ENCODE measurements at regions not wholly inside any gene's neighbourhood (a gene's known extent, or its start where the extent isn't known, plus 50 kb on each side); places are given as distances from the start of the nearest gene placed in this dataset.

DNA sequence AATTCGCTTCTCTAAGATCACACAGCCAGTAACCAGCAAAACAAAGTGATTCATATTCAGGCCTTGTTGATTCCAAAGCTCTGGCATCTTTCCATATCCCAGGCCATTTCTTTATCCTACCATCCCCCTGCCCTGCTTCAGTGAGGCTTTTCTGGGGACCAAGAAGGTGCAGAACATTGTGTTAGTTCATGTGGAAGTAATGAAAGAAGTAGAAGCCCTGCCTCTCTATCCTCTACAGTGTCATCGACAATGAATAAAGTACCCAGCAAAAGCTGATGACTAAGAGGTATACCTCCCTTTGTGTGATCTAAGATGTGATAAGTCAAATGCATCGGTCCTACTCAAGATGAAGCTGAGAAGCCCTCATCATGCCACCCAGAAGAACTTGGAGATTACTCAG is 383.2 kb downstream of the BCL11A start:
- CTCF ChIA-PET, result no interaction called here

DNA sequence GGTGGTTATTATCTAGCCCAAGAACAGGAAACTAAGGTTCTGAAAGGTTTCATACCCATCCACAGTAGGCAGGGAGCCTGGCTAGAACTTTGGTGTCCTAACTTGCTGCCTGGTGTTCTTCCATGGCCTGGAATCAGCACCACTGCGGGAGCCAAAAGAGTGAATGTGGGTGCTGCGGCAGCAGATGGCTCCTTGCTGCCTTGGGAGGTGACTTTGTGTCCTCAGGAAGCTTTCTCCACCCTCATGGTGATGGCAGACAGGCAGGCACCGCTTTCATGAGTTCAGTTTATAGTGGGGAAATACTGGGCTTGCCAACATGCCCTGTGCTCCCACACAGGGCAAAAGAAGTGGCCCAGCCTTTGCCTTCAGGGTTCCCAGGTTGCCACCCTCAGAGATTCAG is 385.2 kb downstream of the BCL11A start:
- no peaks in the 10 kb centered on the region for H4K20me1 ChIP-seq (ENCODE audit: insufficient read depth)
- no peak overlapping the region for H3K27ac ChIP-seq
- DNase-seq, result no peak
- TF ChIP-seq EZH2 (IDR thresholded peaks at IDR 0.05; ENCODE audit: low read depth), result no peak
- TF ChIP-seq, protein P1, sequence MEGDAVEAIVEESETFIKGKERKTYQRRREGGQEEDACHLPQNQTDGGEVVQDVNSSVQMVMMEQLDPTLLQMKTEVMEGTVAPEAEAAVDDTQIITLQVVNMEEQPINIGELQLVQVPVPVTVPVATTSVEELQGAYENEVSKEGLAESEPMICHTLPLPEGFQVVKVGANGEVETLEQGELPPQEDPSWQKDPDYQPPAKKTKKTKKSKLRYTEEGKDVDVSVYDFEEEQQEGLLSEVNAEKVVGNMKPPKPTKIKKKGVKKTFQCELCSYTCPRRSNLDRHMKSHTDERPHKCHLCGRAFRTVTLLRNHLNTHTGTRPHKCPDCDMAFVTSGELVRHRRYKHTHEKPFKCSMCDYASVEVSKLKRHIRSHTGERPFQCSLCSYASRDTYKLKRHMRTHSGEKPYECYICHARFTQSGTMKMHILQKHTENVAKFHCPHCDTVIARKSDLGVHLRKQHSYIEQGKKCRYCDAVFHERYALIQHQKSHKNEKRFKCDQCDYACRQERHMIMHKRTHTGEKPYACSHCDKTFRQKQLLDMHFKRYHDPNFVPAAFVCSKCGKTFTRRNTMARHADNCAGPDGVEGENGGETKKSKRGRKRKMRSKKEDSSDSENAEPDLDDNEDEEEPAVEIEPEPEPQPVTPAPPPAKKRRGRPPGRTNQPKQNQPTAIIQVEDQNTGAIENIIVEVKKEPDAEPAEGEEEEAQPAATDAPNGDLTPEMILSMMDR (conservative IDR thresholded peaks at IDR 0.05), result no peak
- H3K4me2 ChIP-seq, result no peak overlapping the region
- H3K79me2 ChIP-seq (ENCODE audit: low read depth), result no peaks in the 10 kb centered on the region
- ChIA-PET CTCF (no interaction called here), POLR2A (ENCODE audit: unreplicated experiment) (no interaction called here)
- no TSS peak for BruUV-seq (replicated peaks)
- intact Hi-C loops (cut with micrococcal nuclease; ENCODE audit: unreplicated experiment), result no loop called here
- no peaks in the 10 kb centered on the region for H3F3A ChIP-seq (ENCODE audit: insufficient read depth, low read depth)
- H3K9me2 ChIP-seq (ENCODE audit: insufficient read depth), result no peaks in the 10 kb centered on the region
- H3K9me3 ChIP-seq (ENCODE audit: insufficient read depth, low read depth), result no peaks in the 10 kb centered on the region
- no peak overlapping the region for H3K4me3 ChIP-seq
- no peaks in the 10 kb centered on the region for H3K4me1 ChIP-seq (replicated peaks; ENCODE audit: insufficient read depth)
- H2AFZ ChIP-seq, result no peak overlapping the region
- H3K27me3 ChIP-seq (ENCODE audit: insufficient read depth, low read depth), result peaks cover 19% of the 10 kb centered on the region
- no peaks in the 10 kb centered on the region for H3K36me3 ChIP-seq (ENCODE audit: low read depth)

More for the DNA sequence above, 383.2 kb downstream of the BCL11A start:
- H3K9me2 ChIP-seq (ENCODE audit: insufficient read depth), result no peaks in the 10 kb centered on the region
- H3F3A ChIP-seq (ENCODE audit: insufficient read depth, low read depth), result no peaks in the 10 kb centered on the region
- no peaks in the 10 kb centered on the region for H3K79me2 ChIP-seq (ENCODE audit: low read depth)
- no peaks in the 10 kb centered on the region for H4K20me1 ChIP-seq (ENCODE audit: insufficient read depth)
- H3K4me3 ChIP-seq, result no peak overlapping the region
- no peaks in the 10 kb centered on the region for H3K4me1 ChIP-seq (replicated peaks; ENCODE audit: insufficient read depth)
- H2AFZ ChIP-seq, result no peak overlapping the region
- no peak overlapping the region for H3K27ac ChIP-seq
- H3K36me3 ChIP-seq (ENCODE audit: low read depth), result no peaks in the 10 kb centered on the region
- no peak overlapping the region for H3K4me2 ChIP-seq
- no peak for DNase-seq
- POLR2A ChIA-PET (ENCODE audit: unreplicated experiment), result no interaction called here
- BruUV-seq (replicated peaks), result no TSS peak
- TF ChIP-seq, protein P1 (conservative IDR thresholded peaks at IDR 0.05), result no peak
- no peak for TF ChIP-seq EZH2 (IDR thresholded peaks at IDR 0.05; ENCODE audit: low read depth)
- intact Hi-C loops (cut with micrococcal nuclease; ENCODE audit: unreplicated experiment), result no loop called here
- H3K27me3 ChIP-seq (ENCODE audit: insufficient read depth, low read depth), result peaks cover 12% of the 10 kb centered on the region
- no peaks in the 10 kb centered on the region for H3K9me3 ChIP-seq (ENCODE audit: insufficient read depth, low read depth)

DNA sequence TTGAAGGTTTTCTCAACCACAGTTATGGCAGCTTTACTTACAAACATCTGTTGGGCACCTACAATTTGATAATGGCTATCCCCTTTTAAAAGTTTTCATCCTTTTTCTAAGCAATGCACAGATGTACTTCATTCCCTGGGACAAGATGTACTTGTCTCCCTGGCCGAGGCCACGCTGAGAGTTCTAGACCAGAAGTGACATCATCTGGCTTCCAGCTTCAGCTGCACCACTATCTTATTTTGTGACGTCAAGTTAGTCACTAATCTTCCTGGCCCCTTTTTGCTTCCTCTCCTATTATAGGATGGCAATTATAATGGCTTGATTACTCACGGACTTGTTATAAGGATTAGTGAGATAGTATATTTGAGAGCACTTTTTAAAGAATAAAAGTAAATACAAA is 386.4 kb downstream of the BCL11A start:
- no peaks in the 10 kb centered on the region for H3K9me2 ChIP-seq (ENCODE audit: insufficient read depth)
- TF ChIP-seq, protein P1 (conservative IDR thresholded peaks at IDR 0.05), result no peak
- TF ChIP-seq EZH2 (IDR thresholded peaks at IDR 0.05; ENCODE audit: low read depth), result no peak
- POLR2A ChIA-PET (ENCODE audit: unreplicated experiment), result no interaction called here
- H4K20me1 ChIP-seq (ENCODE audit: insufficient read depth), result no peaks in the 10 kb centered on the region
- no peaks in the 10 kb centered on the region for H3K4me1 ChIP-seq (replicated peaks; ENCODE audit: insufficient read depth)
- no peak overlapping the region for H3K27ac ChIP-seq
- H3K79me2 ChIP-seq (ENCODE audit: low read depth), result no peaks in the 10 kb centered on the region
- intact Hi-C loops (cut with micrococcal nuclease; ENCODE audit: unreplicated experiment), result no loop called here
- H3K4me2 ChIP-seq, result no peak overlapping the region
- DNase-seq, result no peak
- H3F3A ChIP-seq (ENCODE audit: insufficient read depth, low read depth), result no peaks in the 10 kb centered on the region
- no peaks in the 10 kb centered on the region for H3K36me3 ChIP-seq (ENCODE audit: low read depth)
- H3K4me3 ChIP-seq, result no peak overlapping the region
- no peaks in the 10 kb centered on the region for H3K9me3 ChIP-seq (ENCODE audit: insufficient read depth, low read depth)
- BruUV-seq (replicated peaks), result no TSS peak
- CTCF ChIA-PET, result no interaction called here
- peaks cover 19% of the 10 kb centered on the region for H3K27me3 ChIP-seq (ENCODE audit: insufficient read depth, low read depth)
- H2AFZ ChIP-seq, result no peak overlapping the region

Data from PC-9 (cell line).